ENCODE measurements at regions not wholly inside any gene's neighbourhood (a gene's known extent, or its start where the extent isn't known, plus 50 kb on each side); places are given as distances from the start of the nearest gene placed in this dataset.

DNA sequence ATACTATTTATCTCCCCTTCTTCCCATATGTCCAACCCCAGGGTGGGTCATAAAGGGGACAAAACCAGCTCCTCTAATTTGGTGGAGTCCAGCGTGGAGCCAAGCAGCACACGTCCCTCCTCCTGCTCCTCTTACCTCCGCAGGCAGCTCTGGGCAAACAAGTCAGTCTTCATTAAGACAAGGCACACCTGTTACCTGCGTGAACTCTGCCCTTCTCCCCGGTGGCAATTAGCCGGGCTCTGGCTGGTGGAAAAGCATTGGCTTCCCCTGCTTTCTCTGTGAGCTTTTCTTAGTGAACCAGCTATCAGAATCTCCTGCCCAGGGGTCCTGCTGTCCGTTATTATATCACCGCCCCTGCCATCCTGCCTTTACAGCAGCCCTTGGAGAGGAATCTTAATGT, 418.7 kb upstream of the CADM1 start:
- DNase-seq (no peak), ATAC-seq (no peak)
- 93% methylated on average over 8 of the region's 8 CpGs for WGBS (ENCODE audit: insufficient coverage)
- no peaks in the 10 kb centered on the region for H3K27me3 ChIP-seq (ENCODE audit: control insufficient read depth, insufficient read depth, low read length)
- H3K27ac ChIP-seq (ENCODE audit: low read length): no peak overlapping the region
- no peaks in the 10 kb centered on the region for H3K9me3 ChIP-seq (ENCODE audit: control insufficient read depth, insufficient read depth, low read length)
- H3K36me3 ChIP-seq (ENCODE audit: control insufficient read depth, insufficient read depth, low read length): no peaks in the 10 kb centered on the region
- H3K4me1 Mint-ChIP-seq: no peaks in the 10 kb centered on the region
- peaks cover 0 to 4% of the 10 kb centered on the region in 2 donors for H3K27me3 Mint-ChIP-seq (ENCODE audit: low read depth in 2 of 2)
- H3K4me1 ChIP-seq (ENCODE audit: control insufficient read depth, insufficient read depth, low read length): no peaks in the 10 kb centered on the region
- intact Hi-C loops (cut with micrococcal nuclease): no loop called here
- no peak overlapping the region for H3K4me3 ChIP-seq (ENCODE audit: low read length)
- H3K4me3 Mint-ChIP-seq: no peak overlapping the region
- H3K9me3 Mint-ChIP-seq: peaks cover 0 to 6% of the 10 kb centered on the region in 2 donors
- H3K27ac Mint-ChIP-seq: no peak overlapping the region
- TF ChIP-seq, protein P1, sequence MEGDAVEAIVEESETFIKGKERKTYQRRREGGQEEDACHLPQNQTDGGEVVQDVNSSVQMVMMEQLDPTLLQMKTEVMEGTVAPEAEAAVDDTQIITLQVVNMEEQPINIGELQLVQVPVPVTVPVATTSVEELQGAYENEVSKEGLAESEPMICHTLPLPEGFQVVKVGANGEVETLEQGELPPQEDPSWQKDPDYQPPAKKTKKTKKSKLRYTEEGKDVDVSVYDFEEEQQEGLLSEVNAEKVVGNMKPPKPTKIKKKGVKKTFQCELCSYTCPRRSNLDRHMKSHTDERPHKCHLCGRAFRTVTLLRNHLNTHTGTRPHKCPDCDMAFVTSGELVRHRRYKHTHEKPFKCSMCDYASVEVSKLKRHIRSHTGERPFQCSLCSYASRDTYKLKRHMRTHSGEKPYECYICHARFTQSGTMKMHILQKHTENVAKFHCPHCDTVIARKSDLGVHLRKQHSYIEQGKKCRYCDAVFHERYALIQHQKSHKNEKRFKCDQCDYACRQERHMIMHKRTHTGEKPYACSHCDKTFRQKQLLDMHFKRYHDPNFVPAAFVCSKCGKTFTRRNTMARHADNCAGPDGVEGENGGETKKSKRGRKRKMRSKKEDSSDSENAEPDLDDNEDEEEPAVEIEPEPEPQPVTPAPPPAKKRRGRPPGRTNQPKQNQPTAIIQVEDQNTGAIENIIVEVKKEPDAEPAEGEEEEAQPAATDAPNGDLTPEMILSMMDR (IDR thresholded peaks at IDR 0.05): no peak
- no peaks in the 10 kb centered on the region for H3K36me3 Mint-ChIP-seq

DNA sequence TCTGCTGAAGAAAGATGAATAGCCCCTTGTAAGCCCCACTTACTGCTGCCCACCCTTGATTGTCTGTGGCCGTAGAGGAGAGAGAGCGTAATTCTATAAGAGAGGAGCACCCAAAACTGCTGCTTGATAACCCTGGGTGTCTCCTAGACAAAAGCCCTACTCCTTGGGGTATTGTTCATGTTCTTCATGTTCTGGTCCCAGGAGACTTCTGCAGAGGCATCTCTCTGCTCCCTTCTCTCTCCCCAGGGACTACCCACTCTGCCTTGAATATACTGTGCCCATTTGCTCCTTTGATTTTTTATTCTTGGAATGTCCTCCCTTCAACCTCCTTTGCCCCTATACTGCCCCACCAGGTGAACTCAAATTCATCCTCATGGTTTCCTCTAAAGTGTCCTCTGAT, 417.8 kb upstream of the CADM1 start:
- intact Hi-C loops (cut with micrococcal nuclease): no loop called here
- no peak overlapping the region for H3K27ac ChIP-seq (ENCODE audit: low read length)
- no peak overlapping the region for H3K4me3 ChIP-seq (ENCODE audit: low read length)
- H3K4me1 ChIP-seq (ENCODE audit: control insufficient read depth, insufficient read depth, low read length): no peaks in the 10 kb centered on the region
- Mint-ChIP-seq H3K4me1 (no peaks in the 10 kb centered on the region), H3K4me3 (no peak overlapping the region), H3K9me3 (peaks cover 0 to 2% of the 10 kb centered on the region in 2 donors), H3K36me3 (no peaks in the 10 kb centered on the region), H3K27ac (no peak overlapping the region), H3K27me3 (ENCODE audit: low read depth in 2 of 2) (no peaks in the 10 kb centered on the region)
- no peaks in the 10 kb centered on the region for H3K9me3 ChIP-seq (ENCODE audit: control insufficient read depth, insufficient read depth, low read length)
- 92% methylated on average over 2 of the region's 2 CpGs for WGBS (ENCODE audit: insufficient coverage)
- DNase-seq: no peak
- no peak for ATAC-seq
- H3K27me3 ChIP-seq (ENCODE audit: control insufficient read depth, insufficient read depth, low read length): no peaks in the 10 kb centered on the region
- TF ChIP-seq, protein P1 (IDR thresholded peaks at IDR 0.05): no peak
- H3K36me3 ChIP-seq (ENCODE audit: control insufficient read depth, insufficient read depth, low read length): no peaks in the 10 kb centered on the region

DNA sequence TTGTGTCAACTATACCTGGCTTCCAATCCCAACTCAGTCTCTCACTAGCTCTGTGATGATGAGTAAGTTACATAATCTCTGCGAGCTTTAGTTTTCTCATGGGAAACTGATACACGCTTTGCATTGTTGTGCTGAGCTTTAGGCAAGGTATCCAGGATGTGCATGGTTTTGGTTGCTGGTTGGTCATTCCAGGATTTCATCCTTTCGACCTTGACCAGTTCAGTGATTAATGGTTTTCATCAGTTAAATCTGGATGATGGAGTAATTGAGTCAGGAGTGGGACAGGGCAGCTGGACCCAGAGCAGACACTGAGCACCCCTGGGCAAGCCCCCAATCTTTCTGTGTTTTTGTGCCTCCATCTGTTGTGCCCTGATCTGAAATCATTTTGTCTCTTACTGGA, 417.3 kb upstream of the CADM1 start:
- H3K27ac Mint-ChIP-seq: no peak overlapping the region
- 86% methylated on average over 3 of the region's 3 CpGs for WGBS (ENCODE audit: insufficient coverage)

More for the DNA sequence above, 417.3 kb upstream of the CADM1 start:
- no peaks in the 10 kb centered on the region for H3K36me3 ChIP-seq (ENCODE audit: control insufficient read depth, insufficient read depth, low read length)
- H3K4me3 Mint-ChIP-seq: no peak overlapping the region
- H3K9me3 ChIP-seq (ENCODE audit: control insufficient read depth, insufficient read depth, low read length): no peaks in the 10 kb centered on the region
- ATAC-seq (no peak), DNase-seq (no peak)
- H3K4me1 ChIP-seq (ENCODE audit: control insufficient read depth, insufficient read depth, low read length): no peaks in the 10 kb centered on the region
- H3K4me1 Mint-ChIP-seq: no peaks in the 10 kb centered on the region
- no peaks in the 10 kb centered on the region for H3K27me3 ChIP-seq (ENCODE audit: control insufficient read depth, insufficient read depth, low read length)
- H3K27me3 Mint-ChIP-seq (ENCODE audit: low read depth in 2 of 2): no peaks in the 10 kb centered on the region
- H3K9me3 Mint-ChIP-seq: peaks cover 0 to 2% of the 10 kb centered on the region in 2 donors
- no peak overlapping the region for H3K27ac ChIP-seq (ENCODE audit: low read length)
- H3K4me3 ChIP-seq (ENCODE audit: low read length): no peak overlapping the region
- intact Hi-C loops (cut with micrococcal nuclease): no loop called here
- no peaks in the 10 kb centered on the region for H3K36me3 Mint-ChIP-seq
- TF ChIP-seq, protein P1 (IDR thresholded peaks at IDR 0.05): no peak
